IPS-15b (cell line): ENCODE measurements at regions not wholly inside any gene's neighbourhood (a gene's known extent, or its start where the extent isn't known, plus 50 kb on each side); places are given as distances from the start of the nearest gene placed in this dataset.

ENCODE experiments used
- H3K27me3 ChIP-seq: one replicate; pipeline ENCODE4 v1.6.1; 2013; ENCODE audit warnings: low read length; ENCODE audit not compliant: control insufficient read depth, insufficient read depth
- H3K36me3 ChIP-seq: one replicate; pipeline ENCODE4 v1.6.1; 2013; ENCODE audit warnings: low read length; ENCODE audit not compliant: control insufficient read depth, insufficient read depth
- H3K4me1 ChIP-seq: one replicate; pipeline ENCODE4 v1.6.1; 2013; ENCODE audit warnings: mild to moderate bottlenecking, low read length; ENCODE audit not compliant: control insufficient read depth, insufficient read depth
- H3K4me3 ChIP-seq: one replicate; pipeline ENCODE4 v1.5.1; 2013; ENCODE audit warnings: low read depth, low read length
- H3K9ac ChIP-seq: one replicate; pipeline ENCODE4 v1.6.1; 2013; ENCODE audit warnings: low read depth, mild to moderate bottlenecking, low read length
- H3K9me3 ChIP-seq: one replicate; pipeline ENCODE4 v1.6.1; 2013; ENCODE audit warnings: mild to moderate bottlenecking, low read length; ENCODE audit not compliant: control insufficient read depth, insufficient read depth

GRCh38 chr19:32231691-32232090, 113.7 kb upstream of the ZNF507 start:
- Histone ChIP-seq H3K27me3 (no peaks in the 10 kb centered on the region), H3K9ac (no peak overlapping the region), H3K36me3 (no peaks in the 10 kb centered on the region), H3K4me3 (no peak overlapping the region), H3K9me3 (no peaks in the 10 kb centered on the region), H3K4me1 (no peaks in the 10 kb centered on the region)

DNA sequence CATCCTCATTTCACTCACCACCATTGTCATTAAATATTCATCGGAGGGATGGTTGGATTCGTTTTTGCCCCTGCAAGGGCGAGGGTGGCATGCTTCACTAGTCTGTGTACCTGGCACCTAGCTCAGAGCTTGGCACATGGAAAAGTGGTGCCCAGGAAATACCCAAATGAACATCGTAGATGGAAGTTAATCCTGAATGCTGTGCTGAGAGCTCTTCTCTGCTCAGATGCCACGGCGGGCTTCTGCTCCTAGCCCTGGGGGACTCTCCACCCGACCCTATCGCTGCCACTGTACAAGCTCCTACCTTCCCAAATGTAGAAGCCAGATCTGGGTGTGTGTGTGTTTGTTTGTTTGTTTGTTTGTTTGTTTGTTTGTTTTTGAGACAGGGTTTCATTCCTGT, 113.0 kb upstream of the ZNF507 start:
- Histone ChIP-seq H3K27me3 (no peaks in the 10 kb centered on the region), H3K9ac (no peak overlapping the region), H3K9me3 (no peaks in the 10 kb centered on the region), H3K36me3 (no peaks in the 10 kb centered on the region), H3K4me1 (no peaks in the 10 kb centered on the region), H3K4me3 (no peak overlapping the region)

DNA sequence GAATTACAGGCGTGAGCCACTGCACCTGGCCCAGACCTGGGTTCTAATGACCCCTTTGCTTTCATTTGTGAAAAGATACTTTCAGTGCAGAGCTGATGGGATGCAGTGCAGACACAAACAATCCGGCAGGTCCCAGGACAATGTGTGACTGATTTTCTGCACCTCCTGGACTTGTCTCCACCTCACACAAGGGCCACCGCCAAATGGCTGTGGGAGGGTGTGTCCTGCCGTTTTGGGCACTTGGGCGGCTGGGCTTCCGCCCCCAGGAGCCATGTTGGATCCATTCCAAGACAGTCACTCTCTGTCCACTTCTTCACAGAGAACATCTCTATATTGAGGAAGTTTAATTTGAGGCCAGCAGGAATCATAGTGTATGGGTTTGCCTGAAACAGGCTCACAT, 112.3 kb upstream of the ZNF507 start:
- Histone ChIP-seq H3K27me3 (no peaks in the 10 kb centered on the region), H3K4me3 (no peak overlapping the region), H3K9ac (no peak overlapping the region), H3K4me1 (no peaks in the 10 kb centered on the region), H3K36me3 (no peaks in the 10 kb centered on the region), H3K9me3 (no peaks in the 10 kb centered on the region)

- Histone ChIP-seq H3K4me3 (no peak overlapping the region), H3K36me3 (no peaks in the 10 kb centered on the region), H3K27me3 (no peaks in the 10 kb centered on the region), H3K4me1 (no peaks in the 10 kb centered on the region), H3K9ac (no peak overlapping the region), H3K9me3 (no peaks in the 10 kb centered on the region)
Measured at GRCh38 chr19:32233885-32234284, 111.5 kb upstream of the ZNF507 start.

GRCh38 chr19:32234663-32235217, 110.7 kb upstream of the ZNF507 start:
- no peaks in the 10 kb centered on the region for H3K27me3 ChIP-seq
- no peaks in the 10 kb centered on the region for H3K36me3 ChIP-seq
- H3K4me3 ChIP-seq = no peak overlapping the region
- H3K9me3 ChIP-seq = no peaks in the 10 kb centered on the region
- no peak overlapping the region for H3K9ac ChIP-seq
- H3K4me1 ChIP-seq = no peaks in the 10 kb centered on the region

DNA sequence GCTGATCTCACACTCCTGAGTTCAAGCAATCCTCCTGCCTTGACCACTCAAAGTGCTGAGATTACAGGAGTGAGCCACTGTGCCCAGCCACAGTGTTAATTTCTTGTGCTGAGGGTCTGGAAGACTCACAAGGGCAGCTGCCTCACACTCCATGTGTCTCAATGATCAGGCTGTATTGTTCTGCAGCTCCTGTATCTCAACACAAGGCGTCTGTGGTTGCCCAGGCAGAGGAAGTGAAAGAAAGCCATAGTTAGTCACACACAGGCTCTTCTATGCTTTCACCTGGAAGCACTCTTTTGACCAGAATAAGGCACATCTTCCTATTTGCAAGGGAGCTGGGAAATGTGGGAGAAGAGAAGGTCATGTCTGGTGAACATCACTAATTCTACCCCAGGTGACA, 107.3 kb upstream of the ZNF507 start:
- Histone ChIP-seq H3K27me3 (no peaks in the 10 kb centered on the region), H3K4me3 (no peak overlapping the region), H3K36me3 (no peaks in the 10 kb centered on the region), H3K4me1 (no peaks in the 10 kb centered on the region), H3K9ac (no peak overlapping the region), H3K9me3 (no peaks in the 10 kb centered on the region)

DNA sequence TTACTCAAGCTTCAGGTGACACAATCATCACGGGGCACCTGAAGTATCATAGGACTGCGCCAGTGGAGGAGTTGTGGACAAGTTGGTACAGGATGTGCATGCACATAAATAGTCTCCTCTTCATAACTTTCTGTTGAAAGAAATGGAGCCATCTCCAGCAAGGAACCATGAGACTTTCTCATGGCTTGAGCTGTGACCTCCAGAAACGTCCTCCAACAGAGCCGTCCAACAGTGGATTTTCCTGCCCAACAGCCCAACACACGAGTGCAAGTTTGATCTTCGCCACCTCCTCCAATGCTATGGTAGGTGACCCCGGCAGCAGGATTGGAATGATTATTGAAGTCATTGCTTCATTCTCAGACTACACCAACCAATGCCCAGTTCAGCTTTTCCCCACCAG, 105.1 kb upstream of the ZNF507 start:
- Histone ChIP-seq H3K4me3 (no peak overlapping the region), H3K4me1 (no peaks in the 10 kb centered on the region), H3K36me3 (no peaks in the 10 kb centered on the region), H3K27me3 (no peaks in the 10 kb centered on the region), H3K9ac (no peak overlapping the region), H3K9me3 (no peaks in the 10 kb centered on the region)

GRCh38 chr19:32241306-32241705, 104.1 kb upstream of the ZNF507 start:
- no peaks in the 10 kb centered on the region for H3K27me3 ChIP-seq
- no peak overlapping the region for H3K4me3 ChIP-seq
- H3K4me1 ChIP-seq = no peaks in the 10 kb centered on the region
- no peaks in the 10 kb centered on the region for H3K36me3 ChIP-seq
- H3K9me3 ChIP-seq = no peaks in the 10 kb centered on the region
- H3K9ac ChIP-seq = no peak overlapping the region

GRCh38 chr19:32241932-32242710, 103.3 kb upstream of the ZNF507 start:
- no peaks in the 10 kb centered on the region for H3K9me3 ChIP-seq
- H3K4me1 ChIP-seq = no peaks in the 10 kb centered on the region
- no peak overlapping the region for H3K9ac ChIP-seq
- no peaks in the 10 kb centered on the region for H3K36me3 ChIP-seq
- no peak overlapping the region for H3K4me3 ChIP-seq
- no peaks in the 10 kb centered on the region for H3K27me3 ChIP-seq

DNA sequence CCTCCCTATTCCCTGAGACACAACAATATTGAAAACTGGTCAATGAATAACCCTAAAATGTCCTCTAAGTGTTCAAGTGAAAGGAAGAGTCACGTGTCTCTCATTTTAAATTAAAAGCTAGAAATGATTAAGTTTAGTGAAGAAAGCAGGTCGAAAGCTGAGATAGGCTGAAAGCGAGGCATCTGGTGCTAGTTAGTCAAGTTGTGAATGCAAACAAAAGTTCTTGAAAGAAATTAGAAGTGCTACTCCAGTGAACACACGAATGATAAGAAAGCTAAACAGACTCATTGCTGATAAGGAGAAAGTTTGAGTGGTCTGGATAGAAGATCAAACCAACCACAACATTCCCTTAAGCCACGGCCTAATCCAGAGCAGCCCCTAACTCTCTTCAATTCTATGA, 99.4 kb upstream of the ZNF507 start:
- Histone ChIP-seq H3K36me3 (no peaks in the 10 kb centered on the region), H3K4me1 (no peaks in the 10 kb centered on the region), H3K9me3 (no peaks in the 10 kb centered on the region), H3K4me3 (no peak overlapping the region), H3K9ac (no peak overlapping the region), H3K27me3 (no peaks in the 10 kb centered on the region)

DNA sequence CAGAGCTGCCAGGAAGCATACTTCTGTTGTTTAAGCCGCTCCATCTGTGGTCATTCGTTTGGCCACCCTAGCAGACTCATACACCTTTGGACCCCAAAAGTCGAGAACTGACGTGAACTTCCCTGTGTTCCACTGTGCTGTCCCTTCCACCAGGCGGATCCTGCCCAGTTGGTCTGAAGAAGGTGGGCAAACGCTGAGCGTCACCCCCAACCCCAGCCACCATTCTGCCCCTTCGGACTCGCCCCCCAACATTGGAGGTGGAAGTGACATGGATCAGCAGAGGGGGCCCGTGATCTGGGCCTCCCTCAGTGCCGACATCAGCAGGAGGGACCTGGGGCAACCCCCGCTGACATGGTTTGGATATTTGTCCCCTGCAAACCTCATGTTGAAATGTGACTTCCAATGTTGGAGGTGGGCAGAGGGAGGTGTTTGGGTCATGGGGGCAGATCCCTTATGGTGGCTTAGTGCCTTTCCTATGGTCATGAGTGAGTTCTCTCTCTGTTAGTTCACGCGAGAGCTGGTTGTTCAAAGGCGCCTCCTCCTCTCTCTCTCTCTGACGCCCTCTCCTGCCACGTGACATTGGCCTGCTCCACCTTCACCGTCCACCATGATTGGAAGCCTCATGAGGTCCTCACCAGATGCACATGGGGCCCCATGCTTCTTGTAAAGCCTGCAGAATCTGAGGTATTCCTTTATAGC, 93.6 kb upstream of the ZNF507 start:
- Histone ChIP-seq H3K4me1 (no peaks in the 10 kb centered on the region), H3K4me3 (no peak overlapping the region), H3K36me3 (no peaks in the 10 kb centered on the region), H3K9ac (no peak overlapping the region), H3K9me3 (no peaks in the 10 kb centered on the region), H3K27me3 (no peaks in the 10 kb centered on the region)

GRCh38 chr19:32252333-32252669, 93.1 kb upstream of the ZNF507 start:
- H3K4me1 ChIP-seq = no peaks in the 10 kb centered on the region
- H3K9me3 ChIP-seq = no peaks in the 10 kb centered on the region

More at GRCh38 chr19:32252333-32252669, 93.1 kb upstream of the ZNF507 start:
- no peak overlapping the region for H3K9ac ChIP-seq
- no peak overlapping the region for H3K4me3 ChIP-seq
- H3K27me3 ChIP-seq = no peaks in the 10 kb centered on the region
- no peaks in the 10 kb centered on the region for H3K36me3 ChIP-seq
